Fibroblast of pulmonary artery (primary cell): ENCODE measurements at regions not wholly inside any gene's neighbourhood (a gene's known extent, or its start where the extent isn't known, plus 50 kb on each side); places are given as distances from the start of the nearest gene placed in this dataset.

ENCODE experiments used
- DNase-seq: peaks from one replicate; pipeline ENCODE4 v3.0.0-alpha.2; 2010; ENCODE audit warnings: low read depth
- H3K4me3 ChIP-seq: replicated peaks from 2 replicates; pipeline ENCODE4 v1.5.1; 2011; ENCODE audit warnings: low read depth, mild to moderate bottlenecking, control low read depth, low read length, moderate library complexity
- CTCF ChIP-seq: IDR thresholded peaks from 2 replicates; pipeline ENCODE4 v1.5.1; 2011; ENCODE audit warnings: mild to moderate bottlenecking, control low read depth, low read length, inconsistent platforms; ENCODE audit errors: missing control alignments

- no peak for TF ChIP-seq CTCF
- DNase-seq, result no peak
- H3K4me3 ChIP-seq, result no peak overlapping the region
Observed at GRCh38 chr18:8974279-8974678, 128.2 kb upstream of the NDUFV2 start.

GRCh38 chr18:8974696-8975095 is 127.8 kb upstream of the NDUFV2 start:
- DNase-seq, result no peak
- no peak overlapping the region for H3K4me3 ChIP-seq
- no peak for TF ChIP-seq CTCF

- no peak overlapping the region for H3K4me3 ChIP-seq
- TF ChIP-seq CTCF, result no peak
- DNase-seq, result no peak
Observed at GRCh38 chr18:8975624-8976023, 126.9 kb upstream of the NDUFV2 start.

GRCh38 chr18:8976606-8977005 is 125.9 kb upstream of the NDUFV2 start:
- TF ChIP-seq CTCF, result no peak
- no peak overlapping the region for H3K4me3 ChIP-seq
- DNase-seq, result no peak

GRCh38 chr18:8977166-8977565 is 125.3 kb upstream of the NDUFV2 start:
- no peak for DNase-seq
- no peak for TF ChIP-seq CTCF
- no peak overlapping the region for H3K4me3 ChIP-seq

- H3K4me3 ChIP-seq, result no peak overlapping the region
- DNase-seq, result no peak
- TF ChIP-seq CTCF, result no peak
Observed at GRCh38 chr18:8977701-8978100, 124.8 kb upstream of the NDUFV2 start.

GRCh38 chr18:8978394-8978793 is 124.1 kb upstream of the NDUFV2 start:
- no peak for TF ChIP-seq CTCF
- DNase-seq, result no peak
- no peak overlapping the region for H3K4me3 ChIP-seq
